Lower lobe of right lung (tissue), 2 donors: ENCODE measurements at regions not wholly inside any gene's neighbourhood (a gene's known extent, or its start where the extent isn't known, plus 50 kb on each side); places are given as distances from the start of the nearest gene placed in this dataset.

Experiments
- ATAC-seq, 2 donors: fragments of 200-7000 bp; cut with Tn5 transposase; one replicate each; pipeline ENCODE4 v1.9.1; 2020 to 2022; ENCODE audit warnings: mild to moderate bottlenecking in 2 of 2, moderate library complexity in 2 of 2
- DNase-seq: peaks from one replicate; pipeline ENCODE4 v3.0.0-alpha.2; 2020
- H3K27ac ChIP-seq: fragments of 200-600 bp; one replicate; pipeline ENCODE4 v1.8.0; 2022
- H3K27me3 ChIP-seq: fragments of 200-600 bp; one replicate; pipeline ENCODE4 v1.8.0; 2022; ENCODE audit warnings: low read depth
- H3K36me3 ChIP-seq: fragments of 200-600 bp; one replicate; pipeline ENCODE4 v1.8.0; 2022; ENCODE audit warnings: mild to moderate bottlenecking
- H3K4me1 ChIP-seq: fragments of 200-600 bp; one replicate; pipeline ENCODE4 v1.8.0; 2022
- H3K4me3 ChIP-seq: fragments of 200-600 bp; one replicate; pipeline ENCODE4 v1.8.0; 2022; ENCODE audit warnings: mild to moderate bottlenecking
- H3K9me3 ChIP-seq: fragments of 200-600 bp; one replicate; pipeline ENCODE4 v1.8.0; 2022
- intact Hi-C: fragments of 100-400 bp; cut with DNase I; formaldehyde crosslinking; loops from one replicate; pipeline ENCODE4 v1.11.0; 2022
- TF ChIP-seq, protein P1 (sequence below): fragments of 200-600 bp; IDR thresholded peaks from one replicate; pipeline ENCODE4 v1.8.0; 2022; ENCODE audit warnings: antibody characterized with exemption, mild to moderate bottlenecking
- donor health status: DM: no; HTN: yes; CAD: no; lungs with severe emphysema.

DNA sequence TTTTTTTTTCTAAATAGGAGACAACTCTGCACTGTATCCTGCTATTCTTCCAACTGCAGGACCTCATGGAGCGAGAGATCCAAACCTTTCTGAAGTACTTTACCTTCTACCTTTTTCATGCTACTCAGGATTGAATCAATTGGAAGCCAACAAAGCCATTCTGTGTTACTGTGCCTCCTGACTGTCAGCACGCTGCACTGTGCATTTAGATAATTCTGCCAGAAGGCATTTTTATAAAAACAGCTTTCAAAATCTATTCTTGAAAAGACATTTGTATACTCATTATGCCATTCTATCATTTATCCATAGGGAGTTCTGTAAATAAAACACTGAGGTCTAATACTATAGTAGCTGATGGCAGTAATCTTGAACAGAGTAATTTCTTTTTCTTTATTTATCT lies 142.8 kb downstream of the SLIT2 start:
- intact Hi-C loops = no loop called here
- H3K4me1 ChIP-seq = no peaks in the 10 kb centered on the region
- no peak for ATAC-seq

DNA sequence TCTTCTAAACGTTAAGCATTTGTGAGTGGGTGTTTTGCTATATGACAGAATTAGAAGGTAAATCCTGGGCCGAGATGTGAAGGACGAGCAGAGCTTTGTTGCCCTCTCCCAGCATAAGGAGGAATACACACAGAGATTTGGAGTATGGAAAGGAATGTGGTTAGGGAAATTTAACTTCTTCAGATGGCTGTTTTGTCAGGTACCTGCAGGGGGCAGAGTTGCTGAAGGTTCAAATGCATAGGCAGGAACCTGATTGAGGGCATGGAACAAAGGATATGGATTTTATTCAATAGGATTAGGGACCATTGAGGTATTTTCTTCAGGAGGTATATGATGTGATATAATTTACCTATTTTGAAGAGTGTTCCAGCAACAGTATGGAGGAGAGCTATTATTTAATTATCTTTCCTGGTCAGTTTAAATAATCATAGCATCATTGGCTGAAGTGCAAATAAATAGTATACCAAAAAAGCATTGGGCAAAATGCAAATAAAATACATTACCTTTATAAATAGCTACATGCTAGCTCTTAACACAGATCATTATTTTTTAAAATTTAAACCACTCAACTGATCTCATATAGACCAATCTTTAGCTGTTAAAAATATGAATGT lies 143.6 kb downstream of the SLIT2 start:
- ATAC-seq = peak in 1 of 2 donors; percentile 48
- Histone ChIP-seq H3K4me1 (no peaks in the 10 kb centered on the region), H3K36me3 (no peaks in the 10 kb centered on the region), H3K27ac (no peak overlapping the region), H3K4me3 (no peak overlapping the region), H3K9me3 (no peaks in the 10 kb centered on the region), H3K27me3 (no peaks in the 10 kb centered on the region)
- TF ChIP-seq, protein P1, sequence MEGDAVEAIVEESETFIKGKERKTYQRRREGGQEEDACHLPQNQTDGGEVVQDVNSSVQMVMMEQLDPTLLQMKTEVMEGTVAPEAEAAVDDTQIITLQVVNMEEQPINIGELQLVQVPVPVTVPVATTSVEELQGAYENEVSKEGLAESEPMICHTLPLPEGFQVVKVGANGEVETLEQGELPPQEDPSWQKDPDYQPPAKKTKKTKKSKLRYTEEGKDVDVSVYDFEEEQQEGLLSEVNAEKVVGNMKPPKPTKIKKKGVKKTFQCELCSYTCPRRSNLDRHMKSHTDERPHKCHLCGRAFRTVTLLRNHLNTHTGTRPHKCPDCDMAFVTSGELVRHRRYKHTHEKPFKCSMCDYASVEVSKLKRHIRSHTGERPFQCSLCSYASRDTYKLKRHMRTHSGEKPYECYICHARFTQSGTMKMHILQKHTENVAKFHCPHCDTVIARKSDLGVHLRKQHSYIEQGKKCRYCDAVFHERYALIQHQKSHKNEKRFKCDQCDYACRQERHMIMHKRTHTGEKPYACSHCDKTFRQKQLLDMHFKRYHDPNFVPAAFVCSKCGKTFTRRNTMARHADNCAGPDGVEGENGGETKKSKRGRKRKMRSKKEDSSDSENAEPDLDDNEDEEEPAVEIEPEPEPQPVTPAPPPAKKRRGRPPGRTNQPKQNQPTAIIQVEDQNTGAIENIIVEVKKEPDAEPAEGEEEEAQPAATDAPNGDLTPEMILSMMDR = peak; percentile 56
- intact Hi-C loops = no loop called here
- no peak for DNase-seq

More for the DNA sequence above, 142.8 kb downstream of the SLIT2 start:
- DNase-seq = no peak
- Histone ChIP-seq H3K27me3 (no peaks in the 10 kb centered on the region), H3K36me3 (no peaks in the 10 kb centered on the region), H3K9me3 (no peaks in the 10 kb centered on the region), H3K4me3 (no peak overlapping the region), H3K27ac (no peak overlapping the region)
- TF ChIP-seq, protein P1 = no peak

DNA sequence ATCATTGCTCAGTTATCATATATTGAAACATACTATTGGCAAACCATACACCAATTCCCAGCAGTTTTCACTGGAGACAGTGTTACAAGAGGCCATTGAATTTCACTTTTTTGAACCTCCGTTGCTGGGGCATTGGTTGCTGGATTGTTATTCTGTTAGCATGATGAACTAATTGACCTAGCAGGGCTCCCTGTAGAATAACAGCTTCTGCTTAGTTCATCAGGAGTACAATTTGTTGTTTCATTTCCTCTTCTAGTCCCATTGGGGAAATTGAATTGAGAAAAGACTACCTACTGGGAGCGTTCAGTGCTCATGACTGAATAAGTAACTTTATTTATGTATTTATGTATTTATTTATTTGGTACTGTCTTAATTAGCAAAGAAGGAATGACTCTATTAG lies 151.6 kb downstream of the SLIT2 start:
- Histone ChIP-seq H3K27me3 (no peaks in the 10 kb centered on the region), H3K27ac (no peak overlapping the region), H3K36me3 (no peaks in the 10 kb centered on the region), H3K4me1 (no peaks in the 10 kb centered on the region), H3K4me3 (no peak overlapping the region), H3K9me3 (no peaks in the 10 kb centered on the region)
- DNase-seq (no peak), ATAC-seq (no peak)
- TF ChIP-seq, protein P1 = no peak
- intact Hi-C loops = no loop called here

DNA sequence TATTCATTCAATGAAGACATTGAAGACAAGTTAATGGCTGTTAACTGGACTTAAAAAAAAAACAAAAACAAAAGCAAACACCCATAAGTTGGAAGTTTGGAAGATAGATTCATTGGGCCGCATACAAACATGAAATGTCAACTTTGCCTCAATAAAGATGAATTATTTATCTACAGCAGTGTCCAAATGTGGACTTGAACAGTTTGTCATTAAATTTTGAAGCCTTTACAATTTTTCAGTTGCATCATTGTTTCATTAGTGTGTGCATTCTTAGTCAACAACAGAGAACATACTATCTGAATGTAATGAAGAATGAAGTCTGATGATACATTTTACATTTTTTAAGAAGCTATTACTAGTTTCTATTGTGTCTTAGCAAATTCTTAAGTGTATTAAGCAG lies 152.1 kb downstream of the SLIT2 start:
- no peaks in the 10 kb centered on the region for H3K9me3 ChIP-seq
- intact Hi-C loops = no loop called here
- no peaks in the 10 kb centered on the region for H3K36me3 ChIP-seq
- TF ChIP-seq, protein P1 = no peak
- H3K27ac ChIP-seq = no peak overlapping the region
- DNase-seq (no peak), ATAC-seq (no peak)
- no peak overlapping the region for H3K4me3 ChIP-seq
- no peaks in the 10 kb centered on the region for H3K27me3 ChIP-seq
- no peaks in the 10 kb centered on the region for H3K4me1 ChIP-seq

DNA sequence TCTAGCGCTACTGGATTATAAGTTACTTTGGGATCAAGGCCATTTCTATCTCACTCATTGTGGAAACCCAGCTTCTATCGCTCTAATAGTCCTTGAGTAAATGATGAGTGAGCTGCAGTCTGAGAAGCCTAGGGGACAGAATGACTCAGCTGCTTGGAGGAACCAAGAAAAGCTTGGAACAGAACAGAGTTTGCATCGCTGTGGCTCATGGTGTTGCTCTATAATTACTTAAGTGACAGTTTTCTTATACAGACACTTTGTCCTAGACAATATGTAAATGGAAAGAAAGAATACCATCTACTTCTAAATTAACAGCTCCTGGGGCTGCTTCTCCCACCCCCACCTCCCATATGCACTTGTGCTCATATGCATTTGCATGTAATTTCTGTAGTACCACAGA lies 156.9 kb downstream of the SLIT2 start:
- H3K27me3 ChIP-seq = no peaks in the 10 kb centered on the region
- no peaks in the 10 kb centered on the region for H3K9me3 ChIP-seq
- no peaks in the 10 kb centered on the region for H3K36me3 ChIP-seq
- H3K4me1 ChIP-seq = no peaks in the 10 kb centered on the region
- H3K4me3 ChIP-seq = no peak overlapping the region
- intact Hi-C loops = no loop called here
- no peak overlapping the region for H3K27ac ChIP-seq
- ATAC-seq = no peak
- no peak for DNase-seq
- TF ChIP-seq, protein P1 = no peak

DNA sequence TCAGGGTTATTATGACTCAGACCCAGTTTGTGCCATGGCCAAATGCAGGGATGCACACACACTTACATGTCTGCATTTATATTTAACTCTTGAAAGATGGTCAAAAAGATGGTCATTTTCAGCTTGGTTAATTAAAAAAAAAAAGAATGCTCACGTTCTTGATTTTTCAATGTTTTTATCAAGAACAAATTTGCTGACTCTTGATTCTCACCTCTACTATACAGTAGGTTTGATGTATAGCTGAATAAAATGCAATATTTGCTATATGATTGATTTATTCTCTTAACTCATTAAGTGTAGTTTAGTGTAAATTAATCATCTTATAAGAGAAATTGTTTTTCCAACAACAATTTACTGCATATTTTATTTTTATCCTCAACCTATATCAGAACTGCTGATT lies 160.4 kb downstream of the SLIT2 start:
- no peak for ATAC-seq
- TF ChIP-seq, protein P1 = no peak
- intact Hi-C loops = no loop called here
- Histone ChIP-seq H3K9me3 (no peaks in the 10 kb centered on the region), H3K36me3 (no peaks in the 10 kb centered on the region), H3K27ac (no peak overlapping the region), H3K4me3 (no peak overlapping the region), H3K27me3 (no peaks in the 10 kb centered on the region), H3K4me1 (no peaks in the 10 kb centered on the region)
- no peak for DNase-seq
